ENCODE measurements at regions not wholly inside any gene's neighbourhood (a gene's known extent, or its start where the extent isn't known, plus 50 kb on each side); places are given as distances from the start of the nearest gene placed in this dataset.

- no peak overlapping the region for H3K4me3 ChIP-seq (ENCODE audit: control insufficient read depth, low read depth, low read length)
- no peak for DNase-seq (ENCODE audit: low read depth)
- TF ChIP-seq, protein P1, sequence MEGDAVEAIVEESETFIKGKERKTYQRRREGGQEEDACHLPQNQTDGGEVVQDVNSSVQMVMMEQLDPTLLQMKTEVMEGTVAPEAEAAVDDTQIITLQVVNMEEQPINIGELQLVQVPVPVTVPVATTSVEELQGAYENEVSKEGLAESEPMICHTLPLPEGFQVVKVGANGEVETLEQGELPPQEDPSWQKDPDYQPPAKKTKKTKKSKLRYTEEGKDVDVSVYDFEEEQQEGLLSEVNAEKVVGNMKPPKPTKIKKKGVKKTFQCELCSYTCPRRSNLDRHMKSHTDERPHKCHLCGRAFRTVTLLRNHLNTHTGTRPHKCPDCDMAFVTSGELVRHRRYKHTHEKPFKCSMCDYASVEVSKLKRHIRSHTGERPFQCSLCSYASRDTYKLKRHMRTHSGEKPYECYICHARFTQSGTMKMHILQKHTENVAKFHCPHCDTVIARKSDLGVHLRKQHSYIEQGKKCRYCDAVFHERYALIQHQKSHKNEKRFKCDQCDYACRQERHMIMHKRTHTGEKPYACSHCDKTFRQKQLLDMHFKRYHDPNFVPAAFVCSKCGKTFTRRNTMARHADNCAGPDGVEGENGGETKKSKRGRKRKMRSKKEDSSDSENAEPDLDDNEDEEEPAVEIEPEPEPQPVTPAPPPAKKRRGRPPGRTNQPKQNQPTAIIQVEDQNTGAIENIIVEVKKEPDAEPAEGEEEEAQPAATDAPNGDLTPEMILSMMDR (conservative IDR thresholded peaks at IDR 0.05; ENCODE audit: control insufficient read depth, insufficient read depth, low read depth, low read length), result no peak
These were observed 163.5 kb upstream of the POU3F3 start for GRCh38 chr2:104690255-104690984.

DNA sequence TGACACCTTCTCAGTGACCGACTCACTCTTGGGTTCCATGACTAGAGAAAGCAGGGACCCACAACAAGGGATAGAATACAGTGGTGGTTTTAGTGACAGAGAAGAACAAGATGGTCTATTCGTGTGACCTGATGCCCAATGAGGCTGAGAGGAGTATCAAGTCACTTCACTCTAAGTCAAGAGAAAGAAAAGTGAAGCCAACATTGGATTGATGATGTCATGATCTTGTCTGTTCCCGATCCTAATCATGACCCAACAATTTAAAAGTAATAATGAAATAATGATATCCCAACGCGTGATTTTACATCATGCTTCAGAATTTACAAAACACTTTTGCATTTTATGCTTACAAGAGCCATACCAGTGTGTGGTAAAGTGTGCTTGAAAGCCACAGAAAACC lies 155.6 kb upstream of the POU3F3 start:
- no peak for DNase-seq (ENCODE audit: low read depth)
- TF ChIP-seq, protein P1 (conservative IDR thresholded peaks at IDR 0.05; ENCODE audit: control insufficient read depth, insufficient read depth, low read depth, low read length), result no peak
- no peak overlapping the region for H3K4me3 ChIP-seq (ENCODE audit: control insufficient read depth, low read depth, low read length)

DNA sequence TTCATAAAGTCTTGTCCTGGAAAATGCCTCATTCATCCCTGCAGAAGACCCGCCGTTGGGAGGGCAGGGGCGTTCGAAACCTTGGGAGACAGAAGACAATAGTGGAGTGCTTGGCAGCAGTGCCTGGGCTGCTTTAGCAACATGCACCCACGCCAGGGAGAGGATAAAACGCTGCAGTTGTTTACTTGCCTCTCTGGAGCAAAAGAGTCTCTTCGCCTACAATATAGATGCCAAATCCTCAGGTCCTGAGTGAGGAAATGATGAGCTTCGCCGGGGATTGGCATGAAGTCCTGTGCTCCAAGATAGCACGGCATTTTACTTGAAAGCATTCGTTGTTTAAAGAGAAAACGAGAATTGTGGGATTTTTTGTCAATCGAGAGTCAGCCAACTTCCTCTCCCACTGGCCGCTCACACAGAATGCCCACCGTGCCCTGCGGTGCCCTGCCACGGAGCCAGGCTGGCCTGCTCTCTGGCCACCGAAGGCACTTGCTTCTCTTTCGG lies 152.5 kb upstream of the POU3F3 start:
- H3K4me3 ChIP-seq (ENCODE audit: control insufficient read depth, low read depth, low read length), result no peak overlapping the region
- TF ChIP-seq, protein P1 (conservative IDR thresholded peaks at IDR 0.05; ENCODE audit: control insufficient read depth, insufficient read depth, low read depth, low read length), result no peak
- DNase-seq (ENCODE audit: low read depth), result no peak

- no peak overlapping the region for H3K4me3 ChIP-seq (ENCODE audit: control insufficient read depth, low read depth, low read length)
- DNase-seq (ENCODE audit: low read depth), result no peak
- TF ChIP-seq, protein P1 (conservative IDR thresholded peaks at IDR 0.05; ENCODE audit: control insufficient read depth, insufficient read depth, low read depth, low read length), result no peak
These were observed 151.7 kb upstream of the POU3F3 start for GRCh38 chr2:104702031-104702850.

- H3K4me3 ChIP-seq (ENCODE audit: control insufficient read depth, low read depth, low read length), result no peak overlapping the region
- TF ChIP-seq, protein P1 (conservative IDR thresholded peaks at IDR 0.05; ENCODE audit: control insufficient read depth, insufficient read depth, low read depth, low read length), result no peak
- DNase-seq (ENCODE audit: low read depth), result no peak
These were observed 150.2 kb upstream of the POU3F3 start for GRCh38 chr2:104703669-104704068.

- H3K4me3 ChIP-seq (ENCODE audit: control insufficient read depth, low read depth, low read length), result no peak overlapping the region
- no peak for DNase-seq (ENCODE audit: low read depth)
- TF ChIP-seq, protein P1 (conservative IDR thresholded peaks at IDR 0.05; ENCODE audit: control insufficient read depth, insufficient read depth, low read depth, low read length), result no peak
These were observed 149.2 kb upstream of the POU3F3 start for GRCh38 chr2:104704496-104705245.
